Activated T-cell treated with anti-CD3 and anti-CD28 coated beads for 48 hours (primary cell): ENCODE measurements at regions not wholly inside any gene's neighbourhood (a gene's known extent, or its start where the extent isn't known, plus 50 kb on each side); places are given as distances from the start of the nearest gene placed in this dataset.
"Not testable (repeated sequence)": the region's sequence is repeated elsewhere in the genome, so short reads cannot be mapped to it uniquely, and the experiment has no call there.

Source experiments
- DNase-seq: peaks from one replicate; pipeline ENCODE4 v3.0.0-alpha.2; 2020; ENCODE audit warnings: low read depth

DNA sequence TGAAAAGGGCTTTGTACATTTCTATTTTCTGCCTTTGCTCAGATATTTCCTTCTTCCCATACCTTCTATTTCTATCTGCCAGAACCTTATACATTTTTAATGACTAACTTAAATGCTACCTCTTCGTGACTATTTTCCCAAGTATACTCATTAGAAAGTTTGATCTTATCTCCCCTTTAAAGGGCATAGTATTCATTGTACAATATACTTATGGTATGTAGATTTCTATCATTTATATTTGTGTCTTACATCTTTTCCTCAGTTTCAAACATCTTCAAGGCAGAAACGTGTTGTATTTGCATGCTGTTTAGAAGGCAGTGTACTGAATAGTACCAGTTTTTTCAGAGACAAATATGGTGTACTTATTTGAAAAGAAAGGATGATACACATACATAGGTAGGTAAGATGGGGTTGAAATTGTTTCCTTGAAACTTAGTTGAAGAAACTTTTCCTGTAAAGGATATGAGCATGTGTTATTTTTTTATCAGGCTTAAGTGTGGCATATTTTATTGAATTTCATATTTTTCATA is 518.1 kb upstream of the NUDT12 start:
- no peak for DNase-seq

DNA sequence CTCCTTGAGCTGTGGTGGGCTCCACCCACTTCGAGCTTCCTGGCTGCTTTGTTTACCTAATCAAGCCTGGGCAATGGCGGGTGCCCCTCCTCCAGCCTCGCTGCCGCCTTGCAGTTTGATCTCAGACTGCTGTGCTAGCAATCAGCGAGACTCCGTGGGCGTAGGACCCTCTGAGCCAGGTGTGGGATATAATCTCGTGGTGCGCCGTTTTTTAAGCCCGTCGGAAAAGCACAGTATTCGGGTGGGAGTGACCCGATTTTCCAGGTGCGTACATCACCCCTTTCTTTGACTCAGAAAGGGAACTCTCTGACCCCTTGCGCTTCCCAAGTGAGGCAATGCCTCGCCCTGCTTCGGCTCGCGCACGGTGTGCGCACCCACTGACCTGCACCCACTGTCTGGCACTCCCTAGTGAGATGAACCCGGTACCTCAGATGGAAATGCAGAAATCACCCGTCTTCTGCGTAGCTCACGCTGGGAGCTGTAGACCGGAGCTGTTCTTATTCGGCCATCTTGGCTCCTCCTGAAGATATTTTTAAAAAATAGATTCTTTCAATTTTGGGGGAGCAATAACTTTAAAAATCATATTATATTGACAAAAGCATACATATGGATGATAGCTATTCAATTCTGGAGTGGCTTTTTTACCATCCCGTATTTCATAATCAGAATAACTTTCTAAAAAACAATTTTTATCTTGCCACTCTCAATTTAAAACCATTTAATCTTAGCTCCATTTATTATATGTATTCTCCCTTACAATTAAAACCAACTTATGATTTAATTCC is 517.5 kb upstream of the NUDT12 start:
- not testable (repeated sequence) for DNase-seq

DNA sequence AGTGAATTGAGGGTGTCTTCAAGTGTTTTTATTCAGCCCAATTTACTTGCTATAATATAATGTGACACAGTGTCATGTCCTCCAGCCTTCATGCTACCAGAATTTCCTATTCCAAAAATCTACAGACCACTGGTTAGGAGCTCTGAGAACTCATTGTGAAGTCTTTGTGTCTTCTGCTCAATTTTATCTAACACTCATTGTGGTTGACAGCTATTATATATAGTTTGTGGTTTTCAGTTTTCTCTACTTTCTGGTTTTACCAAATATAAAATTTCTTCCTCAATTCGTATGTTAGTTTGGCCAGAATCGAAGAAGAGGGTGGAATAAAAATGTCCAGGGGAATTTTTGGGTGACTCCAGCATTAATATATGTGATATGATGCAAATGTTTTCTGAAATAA is 509.3 kb upstream of the NUDT12 start:
- DNase-seq: no peak

DNA sequence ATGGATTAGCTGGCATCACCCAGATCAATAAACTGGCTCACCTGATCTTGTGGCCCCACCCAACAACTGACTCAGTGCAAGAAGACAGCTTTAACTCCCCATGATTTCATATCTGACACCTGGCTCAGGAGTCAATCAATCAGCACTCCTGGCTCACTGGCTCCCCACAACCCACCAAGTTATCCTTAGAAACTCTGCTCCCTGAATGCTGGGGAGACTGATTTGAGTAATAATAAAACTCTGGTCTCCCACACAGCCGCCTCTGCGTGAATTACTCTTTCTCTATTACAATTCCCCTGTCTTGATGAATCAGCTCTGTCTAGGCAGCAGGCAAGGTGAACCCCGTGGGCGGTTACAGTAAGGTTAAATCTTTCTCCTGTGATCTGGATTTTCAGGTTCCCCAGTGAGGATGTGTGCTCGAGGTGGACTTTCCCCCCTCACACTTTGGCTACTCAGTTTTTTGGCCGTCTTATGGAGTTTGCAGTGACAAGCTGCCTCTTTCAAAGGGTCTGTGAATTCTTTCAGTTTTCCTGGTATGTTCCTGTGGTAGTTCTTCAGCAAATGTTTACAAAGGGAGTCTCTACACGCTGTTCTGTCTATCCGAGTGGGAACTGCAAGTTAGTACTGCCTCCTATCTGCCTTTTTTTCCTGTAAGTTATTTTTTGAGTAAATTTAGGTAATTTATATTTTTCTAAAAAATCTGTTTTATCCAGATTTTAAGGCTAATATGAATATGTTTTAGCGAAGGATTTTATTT is 500.2 kb upstream of the NUDT12 start:
- DNase-seq: no peak

DNA sequence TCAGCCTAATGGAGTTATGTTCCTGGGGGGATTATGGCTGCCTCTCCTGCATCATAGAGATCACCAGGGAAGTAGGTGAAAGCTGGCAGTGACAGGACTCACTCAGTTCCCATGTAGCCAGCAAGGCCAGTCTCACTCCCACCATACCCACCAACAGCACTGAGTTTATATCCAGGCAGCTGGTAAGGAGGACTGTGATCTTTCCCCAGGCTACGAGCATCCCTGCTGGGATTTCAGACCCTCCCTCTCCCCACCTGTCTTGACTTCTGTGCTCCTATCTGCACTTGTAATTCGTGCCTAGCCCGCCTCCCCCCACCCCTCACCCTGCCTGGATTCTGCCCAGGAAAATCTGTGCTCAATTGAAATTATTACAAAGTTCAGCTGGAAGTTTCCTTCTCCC is 499.1 kb upstream of the NUDT12 start:
- DNase-seq: no peak

DNA sequence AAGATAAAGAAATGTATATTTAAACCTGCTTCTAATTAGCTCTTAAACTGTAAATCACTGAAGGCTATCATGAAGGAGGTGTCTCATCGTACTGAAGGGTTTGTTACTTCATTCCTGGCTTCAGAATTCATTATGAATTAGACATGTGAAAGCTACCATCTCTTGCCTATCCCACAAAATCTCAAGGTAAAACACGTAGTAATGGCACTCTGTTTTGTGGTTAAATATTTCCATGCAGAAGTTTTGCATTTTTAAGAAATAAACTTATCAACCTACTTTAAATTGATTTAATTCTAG is 490.7 kb upstream of the NUDT12 start:
- no peak for DNase-seq

DNA sequence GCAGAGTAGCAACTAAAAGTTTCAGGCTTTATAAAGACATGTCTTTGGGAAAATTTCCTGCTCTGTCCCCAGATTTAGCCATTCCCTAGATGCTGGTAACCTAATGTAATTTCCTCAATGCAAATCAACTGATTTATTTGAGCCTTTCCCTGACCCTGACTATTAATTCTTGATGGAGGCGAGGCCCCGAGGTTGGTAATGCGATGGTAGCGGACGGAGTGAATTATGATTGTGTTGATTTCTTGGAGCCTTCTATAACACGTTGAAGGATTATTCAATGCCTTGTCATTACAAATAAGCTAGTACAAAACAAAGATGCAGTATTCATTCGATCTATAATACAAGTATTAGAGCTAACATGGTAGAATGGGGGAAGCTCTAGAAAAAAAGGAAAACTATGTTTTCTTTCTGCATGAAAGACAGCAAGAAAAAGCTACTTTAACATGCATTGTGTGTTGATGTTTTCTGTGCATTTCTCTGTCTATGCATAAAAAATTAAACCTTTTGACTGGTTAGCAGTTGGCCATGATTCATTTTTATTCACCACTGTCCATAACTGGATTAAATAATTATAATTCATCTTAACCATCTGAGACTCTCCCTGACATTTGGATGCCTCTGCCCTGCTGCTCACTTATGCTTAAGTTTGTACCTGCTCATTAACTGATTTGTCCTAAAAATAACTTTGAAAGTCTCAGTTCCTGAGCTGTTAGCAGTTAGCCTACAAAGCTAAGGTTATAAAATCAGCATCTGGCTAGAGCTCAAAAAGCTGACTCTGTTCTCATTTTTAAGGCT is 490.2 kb upstream of the NUDT12 start:
- DNase-seq: no peak

DNA sequence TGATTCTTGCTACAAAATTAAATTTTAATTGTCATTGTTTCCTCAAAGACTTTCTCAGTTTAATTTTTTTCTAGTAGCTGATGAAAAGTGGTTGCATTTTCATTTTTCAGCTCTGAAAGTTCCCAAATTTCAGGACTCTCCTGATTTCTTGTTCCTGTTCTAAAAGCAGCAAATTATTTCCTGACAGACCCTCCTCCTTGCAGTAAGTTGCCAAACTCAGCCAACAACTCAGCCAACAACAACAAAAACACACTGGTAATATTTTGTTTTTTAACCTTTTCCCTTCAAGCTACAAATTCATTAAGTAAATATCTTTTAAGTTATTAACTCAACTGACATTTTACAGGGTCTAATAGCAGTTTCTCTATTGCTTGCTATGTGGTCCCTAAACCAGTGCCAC is 487.8 kb upstream of the NUDT12 start:
- no peak for DNase-seq

DNA sequence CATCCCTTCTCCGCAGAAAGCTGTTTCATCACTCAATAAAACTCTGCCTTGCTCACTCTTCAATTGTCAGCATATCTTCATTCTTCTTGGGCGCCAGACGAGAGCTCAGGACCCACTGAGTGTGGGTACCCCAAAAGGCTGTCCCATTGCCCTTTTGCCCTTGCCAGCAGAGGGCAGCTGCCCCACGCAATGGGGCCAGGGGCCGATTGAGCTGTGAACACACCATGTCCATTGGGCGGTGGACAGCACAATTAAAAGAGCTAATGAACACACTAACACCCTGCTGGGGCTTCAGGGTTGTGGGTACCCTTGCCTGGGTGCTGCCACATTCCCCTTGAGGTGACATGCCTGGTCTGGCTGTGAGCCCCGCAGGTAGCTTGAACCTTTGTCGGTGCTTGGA is 487.2 kb upstream of the NUDT12 start:
- no peak for DNase-seq

DNA sequence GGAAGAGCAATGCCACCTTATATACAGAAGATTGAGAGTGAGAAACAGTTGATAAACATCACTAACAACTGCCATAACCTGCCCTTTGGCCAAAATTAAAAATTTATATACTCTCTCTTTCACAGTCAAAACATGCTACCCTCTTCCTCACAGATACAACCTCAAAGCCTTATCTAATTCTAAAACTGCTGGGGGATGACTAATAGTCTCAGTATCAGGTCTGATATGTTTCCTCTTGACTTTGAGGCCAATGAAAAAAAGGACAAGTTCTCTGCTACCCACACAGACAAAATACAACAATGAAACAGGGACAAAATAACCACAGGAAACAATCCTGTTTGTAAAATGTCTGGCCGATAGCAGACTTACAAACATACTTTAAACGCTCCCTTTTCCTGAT is 485.6 kb upstream of the NUDT12 start:
- no peak for DNase-seq

DNA sequence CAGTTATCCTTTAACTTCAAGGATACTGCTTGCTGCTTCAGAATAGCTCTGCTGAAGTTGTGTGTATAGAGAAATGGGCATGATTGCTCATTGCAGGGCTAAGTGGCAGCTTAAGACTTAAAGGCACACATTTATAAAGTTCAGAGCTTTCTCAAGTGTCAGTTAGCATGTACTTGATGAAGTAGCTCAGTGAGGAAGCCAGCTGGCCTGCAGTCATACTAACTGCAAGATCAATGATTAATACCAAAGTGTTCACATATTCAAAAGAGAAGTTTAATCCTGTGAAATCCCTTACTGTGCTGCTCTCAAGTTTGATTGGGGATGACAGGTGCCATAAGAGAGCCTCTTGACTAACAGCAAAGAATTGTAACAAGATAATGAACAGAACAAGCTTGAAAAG is 483.4 kb upstream of the NUDT12 start:
- no peak for DNase-seq

DNA sequence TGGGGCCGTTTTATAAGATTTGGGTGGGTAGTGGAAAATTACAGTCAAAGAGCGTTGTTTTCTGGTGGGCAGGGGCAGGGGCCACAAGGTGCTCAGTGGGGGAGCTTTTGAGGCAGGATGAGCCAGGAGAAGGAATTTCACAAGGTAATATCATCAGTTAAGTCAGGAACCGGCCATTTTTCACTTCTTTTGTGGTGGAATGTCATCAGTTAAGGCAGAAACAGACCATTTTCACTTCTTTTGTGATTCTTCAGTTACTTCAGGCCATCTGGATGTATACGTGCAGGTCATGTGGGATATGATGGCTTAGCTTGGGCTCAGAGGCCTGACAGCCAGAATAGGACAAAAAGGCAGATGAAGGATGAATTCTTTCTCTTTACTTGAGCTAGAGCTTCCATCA is 477.3 kb upstream of the NUDT12 start:
- not testable (repeated sequence) for DNase-seq

DNA sequence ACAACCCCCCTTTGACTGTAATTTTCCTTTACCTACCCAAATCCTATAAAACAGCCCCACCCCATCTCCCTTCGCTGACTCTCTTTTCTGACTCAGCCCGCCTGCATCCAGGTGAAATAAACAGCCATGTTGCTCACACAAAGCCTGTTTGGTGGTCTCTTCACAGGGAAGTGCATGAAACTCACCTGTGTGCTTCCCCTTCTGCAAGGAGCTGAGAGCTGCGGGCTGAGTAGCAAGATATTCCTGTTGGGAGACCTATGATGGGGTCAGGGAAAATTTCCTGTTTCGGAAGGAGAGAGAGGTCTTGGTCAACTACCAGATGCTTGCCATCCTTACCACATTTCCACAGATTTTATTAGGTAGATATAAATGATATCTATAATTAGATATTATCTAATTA is 474.5 kb upstream of the NUDT12 start:
- not testable (repeated sequence) for DNase-seq

DNA sequence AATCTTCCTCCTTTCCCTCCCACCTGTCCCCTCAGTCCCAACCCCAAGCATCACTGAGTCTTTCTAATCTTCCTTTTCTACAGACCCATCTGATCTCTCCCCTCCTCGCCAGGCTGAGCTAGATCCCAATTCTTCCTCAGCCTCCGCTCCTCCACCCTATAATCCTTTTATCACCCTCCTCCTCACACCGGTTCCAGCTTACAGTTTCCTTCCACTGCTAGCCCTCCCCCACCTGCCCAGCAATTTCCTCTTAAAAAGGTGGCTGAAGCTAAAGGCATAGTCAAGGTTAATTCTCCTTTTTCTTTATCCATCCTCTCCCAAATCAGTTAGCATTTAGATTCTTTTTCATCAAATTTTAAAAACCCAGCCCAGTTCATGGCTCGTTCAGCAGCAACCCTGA is 470.6 kb upstream of the NUDT12 start:
- DNase-seq: not testable (repeated sequence)

DNA sequence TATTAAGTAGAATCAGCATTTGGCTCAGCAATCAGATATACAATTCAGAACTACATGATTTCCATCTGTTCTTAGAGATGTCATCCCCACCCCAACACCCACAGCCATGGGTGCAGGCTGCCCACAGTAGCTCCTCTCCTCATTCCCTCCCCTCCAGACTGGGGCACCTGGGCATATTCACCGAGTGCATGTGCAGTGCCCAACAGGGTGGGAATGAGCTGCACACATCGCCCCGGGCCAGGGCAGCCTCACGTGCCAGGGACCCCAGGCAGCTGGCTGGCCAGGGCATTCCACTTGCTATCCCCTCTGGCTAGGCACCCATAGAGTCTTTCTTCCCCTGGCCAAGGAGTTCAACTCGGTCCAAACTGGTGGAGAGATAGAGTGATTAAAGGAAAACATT is 461.9 kb upstream of the NUDT12 start:
- no peak for DNase-seq

DNA sequence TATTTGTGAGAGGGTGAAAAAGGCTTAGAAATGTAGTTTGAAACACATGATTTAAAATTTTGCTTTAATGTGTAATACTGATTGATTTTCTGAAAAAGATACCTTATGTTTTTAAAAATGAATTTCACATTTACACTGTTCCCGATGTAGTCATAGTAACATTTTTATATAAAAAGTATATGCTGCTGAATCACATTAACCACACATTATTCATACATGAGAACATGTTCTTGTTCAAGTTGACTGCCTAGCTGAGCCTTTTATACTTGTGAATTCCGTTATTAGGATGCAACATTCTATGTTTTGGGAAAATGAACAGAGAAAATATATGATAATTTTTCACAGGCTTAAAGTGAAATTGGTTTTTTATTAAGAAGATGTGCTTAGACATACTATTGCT is 461.1 kb upstream of the NUDT12 start:
- no peak for DNase-seq

DNA sequence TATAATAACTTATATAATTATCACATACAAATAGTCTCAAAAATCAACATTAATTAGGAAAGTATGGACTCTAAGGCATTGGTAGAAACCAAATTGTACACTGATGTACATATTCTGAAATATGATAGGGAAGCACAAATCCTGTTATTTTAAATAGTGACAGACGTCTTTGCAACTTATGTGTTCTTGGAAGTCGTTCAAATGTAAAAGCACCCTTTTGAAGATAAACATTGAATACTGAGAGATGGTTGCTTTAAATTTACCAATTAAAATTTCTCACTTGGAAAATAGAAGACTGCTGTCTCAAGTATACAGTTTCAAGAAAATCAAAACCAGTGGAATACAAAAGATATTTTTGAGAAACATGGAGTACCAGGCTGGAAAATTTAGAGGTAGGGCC is 457.4 kb upstream of the NUDT12 start:
- DNase-seq: no peak

DNA sequence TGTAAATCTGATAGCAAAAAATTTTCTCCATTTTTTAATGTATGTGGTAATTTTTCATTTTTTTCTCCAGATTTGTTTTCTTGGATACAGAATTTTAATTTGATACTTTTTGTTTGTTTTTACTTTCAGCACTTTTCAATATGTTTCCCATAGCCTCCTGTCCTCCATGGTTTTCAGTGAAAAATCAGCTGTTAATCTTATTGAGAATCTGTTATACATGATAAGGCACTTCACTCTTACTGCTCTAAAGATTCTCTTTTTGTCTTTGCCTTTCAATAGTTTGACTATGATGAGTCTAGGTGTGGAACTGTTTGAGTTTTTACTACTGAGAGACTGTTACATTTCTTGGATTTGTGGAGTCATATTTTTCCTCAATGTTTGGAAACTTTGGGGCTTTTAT is 455.7 kb upstream of the NUDT12 start:
- DNase-seq: no peak

DNA sequence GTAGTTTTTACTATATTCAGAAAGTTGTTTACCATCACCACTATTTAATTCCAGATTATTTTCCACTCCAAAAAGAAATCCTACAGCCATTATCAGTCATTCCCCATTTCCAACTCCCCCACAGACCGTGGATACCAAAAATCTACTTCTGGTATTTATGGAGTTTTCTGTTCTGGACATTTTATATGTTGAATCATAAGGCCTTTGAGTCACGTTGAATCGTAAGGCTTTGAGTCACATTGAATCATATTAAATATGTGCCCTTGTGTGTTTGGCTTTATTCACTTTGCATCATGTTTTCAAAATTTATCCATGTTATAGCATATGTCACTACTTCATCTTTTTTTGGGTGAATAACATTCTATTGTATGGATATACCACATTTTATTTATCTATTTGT is 454.1 kb upstream of the NUDT12 start:
- no peak for DNase-seq

DNA sequence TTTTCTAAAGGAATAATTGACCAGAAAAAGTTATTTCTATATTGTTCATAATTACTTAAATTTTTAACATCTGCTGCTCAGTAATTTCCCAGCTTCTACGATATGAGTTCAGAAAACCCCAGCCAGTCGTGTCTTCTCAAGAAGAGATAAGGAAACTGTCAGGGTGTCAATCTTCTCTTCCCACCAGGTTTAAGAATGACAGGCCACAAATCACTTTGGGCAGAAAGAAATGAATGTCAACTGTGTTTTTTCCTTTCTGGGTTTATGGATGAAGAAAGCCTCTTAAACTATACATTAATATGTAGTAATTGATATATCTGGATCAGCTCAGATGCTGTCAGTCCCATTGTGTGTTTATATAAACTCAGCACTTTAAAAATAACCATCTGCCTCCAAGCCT is 453.2 kb upstream of the NUDT12 start:
- DNase-seq: no peak

DNA sequence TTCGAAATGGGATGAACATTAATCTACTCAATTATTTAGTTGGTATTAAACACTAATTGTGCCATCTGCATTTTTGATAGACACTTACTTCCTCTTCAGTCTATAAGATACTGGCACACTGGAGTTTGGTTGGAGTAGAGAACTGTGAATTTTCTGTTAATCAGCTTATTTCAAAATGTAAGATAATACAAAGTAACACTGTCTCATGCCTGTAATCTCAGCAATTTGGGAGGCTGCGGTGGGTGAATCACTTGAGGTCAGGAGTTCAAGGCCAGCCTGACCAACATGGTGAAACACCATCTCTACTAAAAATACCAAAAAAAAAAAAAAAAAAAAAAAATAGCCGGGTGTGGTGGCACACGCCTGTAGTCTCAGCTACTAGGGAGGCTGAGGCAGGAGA is 440.2 kb upstream of the NUDT12 start:
- not testable (repeated sequence) for DNase-seq

DNA sequence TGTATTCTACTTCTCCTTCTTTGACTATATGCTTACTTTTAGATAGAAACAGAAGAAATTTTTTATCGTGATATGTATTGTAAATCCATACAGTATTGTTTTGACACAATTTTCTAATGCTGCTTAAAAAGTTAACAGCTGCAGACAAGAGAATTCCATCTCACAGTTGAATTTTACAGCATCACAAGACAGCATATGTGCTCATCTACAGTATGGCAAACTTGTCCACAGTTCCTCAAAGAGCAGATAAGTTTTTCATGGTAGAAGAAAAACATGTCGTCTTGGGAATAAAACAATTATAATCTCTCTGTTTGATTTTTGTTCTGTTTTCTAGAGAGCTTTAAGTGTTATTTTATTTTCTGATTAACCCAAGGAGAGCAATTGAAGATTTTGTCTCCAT is 438.5 kb upstream of the NUDT12 start:
- no peak for DNase-seq

DNA sequence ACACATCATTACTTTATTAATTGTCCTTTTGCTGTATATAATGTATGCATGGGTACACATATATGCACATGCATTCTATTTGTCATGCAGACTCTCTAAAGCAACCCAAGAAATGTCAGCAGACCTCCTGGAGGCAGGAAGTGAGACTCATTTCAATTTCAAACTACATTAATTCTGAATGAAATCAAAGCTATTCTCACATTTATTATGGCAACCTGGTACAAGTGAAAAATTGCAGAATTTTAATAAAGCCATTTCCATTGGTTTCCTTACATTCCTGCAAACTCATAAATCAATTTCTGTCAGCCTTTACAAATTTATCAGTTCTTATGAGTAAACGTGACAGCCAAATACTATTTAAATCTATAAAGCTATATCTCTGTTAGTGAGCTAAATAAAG is 430.4 kb upstream of the NUDT12 start:
- no peak for DNase-seq
